GDM1 (cell line): ENCODE measurements at regions not wholly inside any gene's neighbourhood (a gene's known extent, or its start where the extent isn't known, plus 50 kb on each side); places are given as distances from the start of the nearest gene placed in this dataset.

Experiments
- DNase-seq: peaks from one replicate; lab custom pipeline; 2025; lab: John Stamatoyannopoulos, UW

DNA sequence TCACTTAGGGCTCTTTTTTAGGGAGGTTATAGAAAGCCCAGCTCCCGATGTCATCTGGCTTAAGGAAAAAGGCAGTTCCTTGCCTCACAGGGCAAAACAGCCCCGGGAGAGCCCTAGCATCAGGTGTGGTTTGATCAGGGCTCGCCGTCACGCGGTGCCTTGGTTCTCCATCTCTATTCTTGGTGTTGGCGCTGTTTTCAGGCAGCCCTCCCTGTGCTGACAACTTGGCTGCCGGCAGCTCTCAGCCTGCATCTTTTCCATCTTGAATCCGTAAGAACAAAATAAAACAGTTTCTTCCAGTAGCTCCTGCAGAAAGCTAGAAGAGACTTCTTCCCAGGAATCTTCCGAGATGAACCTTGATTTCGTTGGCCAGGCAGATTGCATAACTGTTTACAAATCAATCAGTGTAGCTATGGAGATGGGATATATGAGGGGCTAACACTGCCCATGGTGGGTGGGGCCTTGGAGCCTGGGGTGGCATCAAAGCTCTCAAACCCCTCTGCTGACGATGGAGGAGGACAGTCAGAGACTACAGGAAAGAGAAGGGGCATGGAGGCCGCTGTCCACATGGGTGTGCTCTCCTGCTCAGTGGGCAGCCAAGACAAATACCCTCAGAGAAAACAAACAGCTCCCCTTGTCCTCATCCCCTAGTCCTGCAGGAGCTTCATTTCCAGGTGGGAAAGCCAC, 370.7 kb upstream of the C1orf174 start:
- no peak for DNase-seq

DNA sequence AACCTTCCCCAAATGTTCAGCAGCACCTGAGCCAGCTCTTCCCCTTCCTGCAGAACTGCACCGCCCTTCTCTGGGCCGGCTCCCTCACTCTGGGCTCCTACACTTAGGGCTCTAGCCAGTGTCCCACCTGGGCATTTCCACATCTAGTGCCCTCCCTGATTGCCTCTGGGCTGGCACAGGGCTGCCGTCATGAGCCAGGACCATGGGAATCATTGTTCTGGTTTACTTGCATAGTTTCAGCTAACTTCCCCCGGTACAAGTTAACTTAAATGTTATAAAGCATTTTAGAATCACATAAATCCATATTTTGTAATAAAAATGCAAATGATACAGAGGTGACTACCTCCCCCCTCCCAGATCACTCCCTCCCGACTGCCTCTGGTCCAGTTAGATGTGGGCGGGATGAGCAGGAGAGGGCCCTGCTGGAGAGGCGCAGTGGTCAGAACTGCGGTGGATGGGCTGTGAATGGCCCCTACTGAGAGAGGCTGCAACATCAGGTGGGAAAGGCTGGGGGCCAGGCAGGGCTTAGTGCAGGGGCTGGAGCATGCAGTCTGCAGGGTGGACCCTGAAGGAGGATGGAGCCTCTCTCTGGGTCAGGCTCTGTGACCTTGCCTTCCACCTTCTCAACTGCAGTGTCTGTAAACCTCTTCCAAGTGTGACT, 371.4 kb upstream of the C1orf174 start:
- DNase-seq = no peak

DNA sequence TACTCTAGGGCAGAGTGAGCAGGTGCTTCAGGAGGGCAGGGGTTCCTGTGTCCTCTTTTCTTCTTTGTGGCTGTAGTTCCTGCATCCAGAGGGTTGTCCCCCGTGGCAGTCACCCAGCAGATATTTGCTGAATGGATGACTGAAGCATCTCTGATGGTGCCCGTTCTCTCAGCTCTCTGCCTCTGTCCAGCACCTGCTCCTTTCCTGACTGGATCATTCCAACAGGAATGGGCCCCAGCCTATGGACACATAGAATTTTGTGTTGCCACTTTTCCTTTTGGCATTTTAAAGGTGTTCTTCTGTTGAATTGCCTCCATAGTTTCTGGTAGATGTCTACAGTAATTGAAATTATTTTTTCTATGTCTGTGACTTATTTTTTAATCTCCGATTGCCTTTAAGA, 372.5 kb upstream of the C1orf174 start:
- DNase-seq = no peak

DNA sequence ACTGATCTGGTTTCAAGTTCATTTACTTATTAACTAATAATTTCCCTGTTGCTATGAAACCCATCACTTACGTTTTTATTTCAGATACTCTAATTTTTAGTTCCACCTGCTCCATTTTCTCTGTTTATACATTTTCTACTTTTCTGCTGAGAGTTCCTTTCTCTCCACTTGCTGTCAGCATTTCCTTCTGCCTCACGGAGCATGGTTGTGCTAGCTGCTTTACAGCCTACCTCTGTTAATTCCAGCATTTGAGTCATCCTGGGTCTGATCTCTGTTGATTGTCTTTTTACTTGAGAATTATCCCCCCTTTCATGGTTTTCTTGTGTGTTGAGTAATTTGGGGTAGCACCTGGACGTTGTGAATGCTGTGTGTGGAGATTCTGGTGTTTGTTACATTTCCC, 373.2 kb upstream of the C1orf174 start:
- DNase-seq = no peak

DNA sequence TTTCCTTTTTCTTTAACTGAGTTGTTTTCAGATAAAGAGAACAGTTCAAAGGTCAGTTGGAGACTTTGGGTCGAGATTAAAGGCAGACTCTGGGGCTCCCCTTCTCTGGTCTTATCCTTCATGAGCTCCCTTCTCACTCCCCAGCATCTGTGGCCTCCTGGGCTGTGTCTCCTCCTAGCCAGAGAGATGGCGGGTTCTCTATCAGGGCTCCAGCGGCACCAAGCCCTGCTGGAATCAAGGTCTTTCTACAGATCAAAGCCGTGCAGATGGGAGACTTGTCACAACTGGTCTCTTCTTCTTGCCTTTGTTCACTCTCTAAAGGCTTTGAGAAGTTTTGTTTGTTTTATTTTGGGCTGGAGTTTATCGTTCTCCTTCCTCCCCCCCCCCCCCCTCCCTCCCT, 373.7 kb upstream of the C1orf174 start:
- DNase-seq = no peak

DNA sequence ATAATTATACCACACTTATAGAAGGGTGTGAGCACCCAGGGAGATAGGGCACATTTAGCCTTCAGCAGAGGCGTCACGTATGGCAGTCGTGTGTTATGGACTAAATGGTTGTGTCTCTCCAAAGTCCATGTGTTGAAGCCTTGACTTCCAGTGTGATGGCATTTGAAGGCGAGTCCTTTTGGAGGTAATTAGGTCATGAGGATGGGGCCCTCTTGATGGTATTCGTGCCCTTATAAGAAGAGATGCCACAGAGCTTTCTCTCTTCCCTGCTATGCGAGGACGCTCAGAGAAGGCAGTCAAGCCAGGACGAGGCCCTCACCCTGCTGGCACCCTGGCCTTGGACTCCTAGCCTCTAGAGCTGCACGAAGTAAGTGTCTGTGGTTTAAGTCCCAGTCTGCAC, 375.0 kb upstream of the C1orf174 start:
- no peak for DNase-seq

DNA sequence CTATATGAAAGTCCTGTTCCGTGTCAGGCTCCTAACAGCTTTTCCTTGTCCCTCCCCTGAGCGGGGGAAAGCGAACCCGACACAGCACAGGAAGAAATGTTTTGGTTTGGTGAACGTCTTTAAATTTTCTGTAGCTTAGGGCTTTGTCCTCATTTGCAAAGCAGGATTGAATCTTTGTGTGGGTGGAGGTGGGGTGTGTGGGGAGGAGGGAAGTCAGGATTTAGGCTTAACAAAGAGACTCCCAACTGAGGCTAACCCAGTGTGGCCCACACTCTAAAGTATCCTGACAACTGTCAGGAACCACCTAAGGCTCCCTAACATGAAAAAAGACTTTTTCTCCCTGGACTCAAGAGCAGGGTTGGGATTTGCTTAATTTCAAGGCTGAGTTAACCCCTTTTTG, 376.2 kb upstream of the C1orf174 start:
- DNase-seq = no peak

DNA sequence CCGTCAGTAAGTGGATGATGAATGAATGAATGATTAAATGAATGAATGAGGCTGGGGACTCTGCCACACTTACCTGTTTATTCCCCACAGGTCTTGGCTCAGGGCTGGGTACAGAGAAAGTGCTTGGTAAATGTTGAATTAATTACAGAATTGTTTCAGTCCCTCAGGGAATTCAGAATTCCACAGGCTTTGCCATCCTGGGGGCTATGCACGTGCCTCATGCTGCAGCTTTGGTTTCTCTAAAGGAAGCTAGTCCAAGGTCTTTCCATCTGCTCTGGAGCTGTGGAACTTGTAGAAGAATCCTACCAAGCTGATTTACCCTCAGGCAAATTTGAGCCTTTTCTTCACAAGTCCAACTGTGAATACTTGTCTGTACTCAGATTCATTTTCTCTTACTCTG, 376.8 kb upstream of the AJAP1 start:
- DNase-seq = no peak

DNA sequence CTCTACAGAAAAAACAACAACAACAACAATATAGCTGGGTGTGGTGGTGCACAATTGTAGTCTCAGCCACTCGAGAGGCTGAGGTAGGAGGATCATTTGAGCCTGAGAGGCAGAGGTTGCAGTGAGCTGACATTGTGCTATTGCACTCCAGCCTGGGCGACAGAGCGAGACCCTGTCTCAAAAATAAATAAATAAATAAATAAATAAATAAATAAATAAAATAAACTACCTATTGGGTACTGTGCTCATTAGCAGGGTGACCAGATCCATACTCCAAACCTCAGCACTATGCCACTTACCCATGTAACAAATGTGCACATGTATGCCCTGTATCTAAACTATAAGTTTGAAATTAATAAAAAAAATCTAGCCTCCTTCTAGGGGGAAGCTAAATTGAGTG, 369.4 kb upstream of the AJAP1 start:
- no peak for DNase-seq

DNA sequence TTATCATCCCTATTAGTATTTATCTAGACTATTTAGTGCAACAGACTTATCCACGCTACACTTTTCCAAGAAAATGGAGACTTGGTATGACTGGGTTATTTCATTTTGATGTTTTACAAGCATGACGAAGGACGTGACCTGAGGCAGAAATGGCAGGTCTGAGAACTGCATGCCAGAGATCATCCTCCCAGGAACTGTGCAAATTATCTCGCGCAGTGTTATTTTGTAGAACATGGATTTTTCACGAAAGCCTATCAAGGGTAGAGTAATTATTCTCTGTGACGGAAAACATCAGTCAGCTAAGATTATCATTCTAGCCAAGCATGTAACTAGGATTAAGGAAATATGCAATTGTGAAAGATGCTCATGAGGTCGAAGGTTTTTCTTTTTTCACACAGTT, 361.5 kb upstream of the AJAP1 start:
- no peak for DNase-seq

DNA sequence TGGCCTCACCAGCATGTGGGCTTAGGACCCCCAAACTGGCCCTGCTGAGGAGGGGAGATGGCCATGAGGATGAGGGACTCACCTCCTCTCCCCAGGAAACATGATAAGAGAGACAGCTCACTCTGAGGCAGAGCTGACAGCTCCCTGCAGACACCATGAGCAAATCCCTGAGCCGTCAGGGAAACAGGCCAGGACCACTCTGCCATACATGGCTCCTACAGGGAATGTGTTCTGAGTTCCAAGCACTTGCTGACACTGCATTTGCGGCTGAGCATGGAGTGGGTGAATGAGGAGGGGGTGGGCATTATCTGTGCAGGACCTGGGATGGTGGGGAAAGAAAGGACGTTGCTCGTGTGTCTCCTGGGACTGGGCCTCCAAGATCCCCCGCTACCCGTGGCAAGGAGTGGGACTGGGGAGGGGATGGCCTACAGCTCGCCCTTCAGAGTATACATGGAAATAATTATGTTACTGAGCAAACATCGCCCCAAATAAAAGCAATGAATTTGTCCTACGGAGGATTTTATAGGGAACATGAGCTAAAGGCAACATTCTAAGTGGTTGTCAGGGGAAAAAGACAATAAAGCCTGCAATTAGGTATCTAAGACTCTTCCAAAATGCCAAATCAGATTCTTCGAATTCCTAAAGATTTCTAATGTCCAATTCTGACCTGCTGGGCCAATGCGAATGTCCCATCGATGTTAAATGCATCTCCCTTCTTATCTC, 355.9 kb upstream of the AJAP1 start:
- DNase-seq = no peak

DNA sequence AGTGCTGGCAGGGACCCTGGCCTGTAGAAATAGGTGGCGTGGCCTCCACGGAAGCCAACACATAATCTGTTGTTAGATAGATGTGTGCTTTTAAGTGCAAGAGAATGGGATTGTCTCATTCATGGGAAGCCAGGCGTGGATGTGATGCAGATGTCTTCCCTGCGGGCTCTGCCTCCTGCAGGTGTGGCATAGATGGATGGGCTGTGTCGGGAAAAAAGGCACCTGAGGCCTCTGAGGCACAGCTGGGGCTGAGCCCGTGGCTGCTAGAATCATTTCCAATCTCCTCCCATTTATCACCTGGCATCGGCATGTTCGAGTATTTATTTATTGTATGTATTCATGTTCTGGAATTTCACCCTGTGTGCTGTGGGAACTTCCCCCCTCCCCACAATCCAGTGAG, 353.4 kb upstream of the AJAP1 start:
- DNase-seq = no peak

DNA sequence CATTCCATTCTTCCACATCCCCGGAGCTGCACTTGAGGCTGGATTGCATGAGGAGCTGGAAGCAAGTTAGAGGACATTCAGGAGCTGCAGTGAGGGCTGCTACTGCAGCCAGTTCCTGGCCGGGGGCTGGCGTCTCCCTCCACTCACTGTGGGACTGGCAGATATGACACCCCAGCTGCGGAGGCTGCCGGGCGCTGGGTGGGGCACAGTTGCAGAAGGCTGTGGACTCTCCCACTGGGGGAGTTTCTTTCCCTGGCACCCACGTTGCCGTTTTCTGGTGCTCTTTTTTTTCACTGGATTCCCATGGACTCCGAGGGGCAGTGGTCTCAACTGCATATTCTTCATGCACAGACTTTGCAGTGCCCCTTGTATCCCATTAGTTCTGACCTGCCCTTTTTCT, 351.1 kb upstream of the AJAP1 start:
- no peak for DNase-seq

DNA sequence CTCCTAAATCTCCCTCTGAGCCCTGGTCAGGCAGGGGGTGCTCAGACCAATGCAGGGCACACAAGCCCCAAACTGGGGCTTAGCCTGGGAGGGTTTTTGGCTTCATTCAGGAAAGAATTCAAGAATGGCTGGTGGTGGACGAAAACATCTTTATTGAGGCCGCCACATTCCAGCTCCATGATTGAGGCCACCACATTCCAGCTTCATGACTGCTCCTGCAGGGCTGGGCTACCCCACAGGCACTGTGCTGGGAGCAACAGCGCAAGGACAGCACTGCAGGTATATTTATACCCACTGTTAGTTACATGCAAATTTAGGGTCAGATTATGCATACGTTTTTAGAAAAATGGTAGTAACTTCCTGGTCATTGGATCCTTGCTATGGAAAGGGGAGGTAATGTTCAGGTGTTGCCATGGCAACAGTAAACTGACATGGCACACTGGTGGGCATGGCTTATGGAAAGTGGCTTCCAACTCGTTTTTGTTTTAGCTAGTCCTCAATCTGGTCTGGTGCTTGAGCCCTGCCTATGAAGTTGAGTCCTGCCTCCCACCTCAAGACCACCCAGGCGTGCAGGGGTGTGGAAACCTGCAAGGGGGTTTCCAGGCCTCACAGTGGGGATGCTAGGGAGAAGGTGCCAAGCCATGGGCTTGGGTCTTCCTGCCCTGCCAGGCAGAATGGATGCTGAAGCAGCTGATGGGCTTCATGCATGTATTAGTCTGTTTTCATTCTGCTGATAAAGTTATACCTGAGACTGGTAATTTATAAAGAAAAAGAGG, 348.7 kb upstream of the AJAP1 start:
- no peak for DNase-seq

DNA sequence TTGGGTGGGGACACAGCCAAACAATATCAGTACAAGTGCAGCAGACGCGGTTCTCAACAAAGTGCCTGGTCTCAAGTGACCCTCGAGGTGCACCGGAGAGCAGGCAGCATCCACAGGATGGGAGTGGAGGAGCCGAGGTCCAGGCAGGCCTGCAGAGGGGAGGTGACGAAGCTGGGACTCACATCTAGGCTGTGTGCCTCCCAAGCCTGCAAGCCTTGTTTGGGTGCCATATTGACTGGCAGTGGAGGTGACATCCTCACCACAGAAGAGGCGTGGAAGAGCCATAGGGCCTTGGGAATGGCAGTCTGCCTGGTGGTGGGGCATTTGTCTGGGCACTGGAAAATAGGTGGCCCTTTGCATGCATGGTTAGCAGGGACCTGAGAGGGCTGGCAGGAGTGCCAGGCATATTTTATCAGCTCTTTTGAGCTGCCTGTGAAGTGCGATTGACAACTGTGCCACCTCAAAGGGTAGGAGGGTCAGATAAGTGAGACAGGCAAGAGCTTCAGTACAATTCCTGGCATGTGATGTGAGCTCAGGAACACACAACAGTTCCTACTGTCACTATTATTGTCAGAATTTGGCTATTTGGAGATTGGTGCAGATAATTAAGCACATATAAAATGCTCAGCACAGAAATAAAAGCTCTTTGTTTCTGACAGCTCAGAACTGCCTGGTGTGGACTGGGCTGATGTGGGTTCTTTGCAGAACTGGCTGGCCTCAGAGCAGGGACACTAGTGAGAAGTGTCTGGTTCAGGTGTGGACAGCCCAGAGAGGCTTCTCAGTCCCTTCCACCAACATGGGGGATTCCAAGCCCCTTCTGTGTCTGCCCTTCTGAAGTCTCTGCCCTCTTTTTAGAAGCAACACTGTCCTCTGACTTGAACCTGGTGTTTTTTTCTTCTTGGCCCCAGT, 347.6 kb upstream of the AJAP1 start:
- DNase-seq = no peak

DNA sequence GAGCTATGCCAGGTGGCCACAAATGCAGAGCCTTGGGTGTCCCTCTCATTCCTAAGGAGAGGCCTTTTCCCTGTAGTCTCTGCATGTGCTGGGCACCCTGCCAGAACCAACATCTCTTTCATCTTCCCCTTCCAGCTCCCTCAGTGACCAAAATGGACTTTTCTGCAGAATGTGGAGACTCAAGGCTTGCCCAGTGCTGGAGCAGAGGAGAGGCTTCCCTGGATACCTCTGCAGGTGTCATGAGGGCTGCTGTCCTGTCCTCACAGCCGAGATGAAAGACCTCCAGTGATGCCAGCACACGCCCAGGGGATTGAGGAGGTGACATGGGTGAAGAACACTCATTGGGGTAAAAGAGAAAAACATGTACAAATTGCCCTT, 347.0 kb upstream of the AJAP1 start:
- no peak for DNase-seq

DNA sequence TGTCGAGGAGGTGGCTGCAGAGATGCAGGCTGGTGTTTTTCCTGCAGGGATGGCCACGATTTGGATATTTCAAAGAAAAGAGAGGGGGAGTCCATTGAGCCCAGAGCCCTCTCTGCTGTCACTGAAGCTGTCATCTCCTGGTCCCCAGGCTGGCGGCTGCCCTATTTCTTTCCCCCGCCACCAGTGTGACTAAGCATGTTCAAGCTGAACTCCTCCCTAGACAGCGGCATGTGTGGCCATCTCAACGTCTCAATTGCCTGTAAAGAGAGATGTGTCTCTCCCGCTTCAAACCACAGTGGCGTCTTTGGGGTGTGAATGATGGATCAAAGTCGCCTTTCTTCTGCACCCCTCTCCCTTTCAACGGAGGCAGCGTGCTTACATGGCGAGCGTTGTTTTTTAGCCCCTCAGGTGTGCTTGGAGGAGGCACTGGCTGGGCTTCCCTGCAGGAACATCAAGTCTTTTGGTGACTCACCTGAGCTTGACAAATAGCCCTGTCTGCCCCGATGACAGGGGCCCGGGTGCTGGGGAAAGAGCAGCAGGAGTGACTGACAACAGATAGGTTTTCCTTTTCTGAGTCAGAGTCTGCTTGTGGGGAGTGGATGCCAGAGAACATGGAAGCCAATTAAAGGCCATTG, 346.4 kb upstream of the AJAP1 start:
- no peak for DNase-seq

DNA sequence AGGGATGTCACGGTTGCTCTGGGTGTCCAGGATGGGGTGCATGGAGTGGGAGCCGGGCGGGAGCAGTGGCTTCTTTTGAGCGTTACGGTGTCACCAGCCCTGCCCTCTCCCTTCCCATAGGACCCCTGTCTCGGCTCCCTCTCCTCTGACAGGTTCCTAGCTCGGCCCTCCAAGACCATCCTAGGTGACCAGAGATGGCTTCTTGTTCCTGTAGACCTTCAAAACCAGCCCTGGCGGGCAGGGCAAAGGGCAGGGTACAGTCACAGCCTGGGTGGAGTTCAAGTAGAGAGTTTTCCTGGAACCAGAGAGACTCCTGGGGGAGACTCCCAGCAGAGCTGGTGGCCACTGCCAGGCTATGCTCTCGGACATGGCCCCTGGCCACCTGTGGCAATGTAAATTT, 345.6 kb upstream of the AJAP1 start:
- no peak for DNase-seq

DNA sequence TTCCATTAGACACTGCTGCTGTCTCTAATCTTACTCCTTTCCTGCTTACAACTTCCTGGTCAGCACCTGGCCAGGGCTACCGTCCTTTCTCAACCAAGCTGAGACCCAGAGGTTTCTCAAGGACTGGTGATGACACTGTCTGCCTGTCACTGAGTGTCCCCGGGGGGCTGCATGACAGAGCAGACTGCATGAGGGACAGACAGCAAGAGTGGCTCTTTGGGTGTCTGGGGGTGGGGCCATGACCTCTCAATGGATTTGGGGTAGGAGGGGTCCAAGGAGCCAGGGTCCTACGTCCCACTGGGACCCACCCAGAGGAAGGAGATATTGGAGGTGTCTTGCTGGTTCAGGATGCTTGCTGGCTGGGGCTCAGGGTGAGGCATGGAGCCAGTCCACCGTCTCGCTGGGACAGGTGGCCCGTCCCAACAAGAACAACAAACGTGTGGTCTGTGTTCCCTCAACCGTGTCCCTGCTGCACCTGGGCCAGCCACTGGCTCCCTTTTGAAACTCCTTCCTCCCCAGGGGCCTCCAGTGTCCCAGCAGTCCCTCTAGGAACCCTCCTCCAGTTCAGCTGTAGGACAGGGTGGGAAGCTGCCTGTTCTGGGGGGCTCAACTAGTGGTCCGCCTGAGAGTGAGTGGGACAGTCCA, 344.6 kb upstream of the AJAP1 start:
- DNase-seq = no peak

DNA sequence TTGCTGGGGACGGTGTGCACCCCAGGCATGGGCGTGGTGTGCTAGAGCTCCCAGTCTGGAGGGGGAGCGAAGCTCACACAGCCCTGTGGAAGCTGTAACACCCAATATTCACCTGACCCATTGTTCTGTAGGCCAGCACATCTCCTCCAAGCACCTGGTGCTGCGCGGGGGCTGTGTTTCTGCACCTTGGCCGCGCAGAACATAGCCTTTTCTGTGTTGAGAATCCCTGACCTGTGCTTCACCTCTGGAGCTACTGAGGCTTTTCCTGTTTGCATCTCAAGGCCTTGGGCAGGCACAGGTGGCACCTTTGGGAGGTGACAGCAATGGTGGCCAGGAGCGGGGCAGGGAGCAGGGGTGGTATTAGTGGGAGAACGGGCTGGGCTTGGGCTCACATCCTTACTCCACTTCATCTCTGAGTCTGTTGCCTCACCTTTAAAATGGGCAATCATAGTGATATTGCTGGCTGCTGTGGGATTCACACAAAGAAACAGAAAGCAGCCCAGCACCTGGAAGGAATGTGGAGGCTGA, 343.9 kb upstream of the AJAP1 start:
- no peak for DNase-seq
